GM12891 (cell line): ENCODE measurements at regions not wholly inside any gene's neighbourhood (a gene's known extent, or its start where the extent isn't known, plus 50 kb on each side); places are given as distances from the start of the nearest gene placed in this dataset.

ENCODE experiments used
- PAX5 ChIP-seq: IDR thresholded peaks from 2 replicates; pipeline ENCODE4 v1.6.1; 2011; ENCODE audit warnings: low read length, moderate library complexity, mild to moderate bottlenecking; ENCODE audit not compliant: insufficient read depth, severe bottlenecking
- POLR2A ChIP-seq: IDR thresholded peaks from 2 replicates; pipeline ENCODE4 v1.6.1; 2011; ENCODE audit warnings: low read depth, low read length, control low read depth
- POLR2AphosphoS5 ChIP-seq: IDR thresholded peaks from 2 replicates; pipeline ENCODE4 v1.6.1; 2011; ENCODE audit warnings: low read depth, low read length, control low read depth
- POU2F2 ChIP-seq: IDR thresholded peaks from 2 replicates; pipeline ENCODE4 v1.6.1; 2011; ENCODE audit warnings: low read depth, mild to moderate bottlenecking, control low read depth, low read length, moderate library complexity
- SPI1 ChIP-seq: IDR thresholded peaks from 2 replicates; pipeline ENCODE4 v1.6.1; 2011; ENCODE audit warnings: low read depth, low read length, control low read depth
- TAF1 ChIP-seq: IDR thresholded peaks from 2 replicates; pipeline ENCODE4 v1.6.1; 2011; ENCODE audit warnings: low read depth, low read length, control low read depth

GRCh38 chr10:78547397-78547796 is 513.7 kb downstream of the RPS24 start:
- TF ChIP-seq POLR2AphosphoS5 (no peak), POLR2A (no peak), TAF1 (no peak), SPI1 (no peak), PAX5 (no peak), POU2F2 (no peak)
